ENCODE measurements at regions not wholly inside any gene's neighbourhood (a gene's known extent, or its start where the extent isn't known, plus 50 kb on each side); places are given as distances from the start of the nearest gene placed in this dataset.

DNA sequence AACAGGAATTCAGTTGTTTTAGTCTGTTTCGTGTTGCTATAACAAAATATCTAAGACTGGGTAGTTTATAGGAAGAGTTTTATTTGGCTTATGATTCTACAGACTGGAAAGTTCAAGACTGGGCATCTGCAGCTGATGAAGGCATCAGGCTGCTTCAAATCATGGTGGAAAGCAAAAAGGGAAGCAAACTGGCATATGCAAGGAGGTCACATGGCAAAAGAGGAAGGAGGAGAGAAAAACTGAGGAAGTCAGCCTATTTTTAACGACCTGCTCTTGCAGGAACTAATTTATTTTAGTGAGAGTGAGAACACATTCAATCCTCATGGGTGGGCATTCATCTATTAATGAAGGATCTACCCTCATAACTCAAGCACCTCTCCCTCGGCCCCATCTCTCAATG lies 363.1 kb upstream of the HS3ST1 start:
- TF ChIP-seq, protein P1, sequence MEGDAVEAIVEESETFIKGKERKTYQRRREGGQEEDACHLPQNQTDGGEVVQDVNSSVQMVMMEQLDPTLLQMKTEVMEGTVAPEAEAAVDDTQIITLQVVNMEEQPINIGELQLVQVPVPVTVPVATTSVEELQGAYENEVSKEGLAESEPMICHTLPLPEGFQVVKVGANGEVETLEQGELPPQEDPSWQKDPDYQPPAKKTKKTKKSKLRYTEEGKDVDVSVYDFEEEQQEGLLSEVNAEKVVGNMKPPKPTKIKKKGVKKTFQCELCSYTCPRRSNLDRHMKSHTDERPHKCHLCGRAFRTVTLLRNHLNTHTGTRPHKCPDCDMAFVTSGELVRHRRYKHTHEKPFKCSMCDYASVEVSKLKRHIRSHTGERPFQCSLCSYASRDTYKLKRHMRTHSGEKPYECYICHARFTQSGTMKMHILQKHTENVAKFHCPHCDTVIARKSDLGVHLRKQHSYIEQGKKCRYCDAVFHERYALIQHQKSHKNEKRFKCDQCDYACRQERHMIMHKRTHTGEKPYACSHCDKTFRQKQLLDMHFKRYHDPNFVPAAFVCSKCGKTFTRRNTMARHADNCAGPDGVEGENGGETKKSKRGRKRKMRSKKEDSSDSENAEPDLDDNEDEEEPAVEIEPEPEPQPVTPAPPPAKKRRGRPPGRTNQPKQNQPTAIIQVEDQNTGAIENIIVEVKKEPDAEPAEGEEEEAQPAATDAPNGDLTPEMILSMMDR (IDR thresholded peaks at IDR 0.05; ENCODE audit: borderline replicate concordance, insufficient read depth, low read depth, low read length), result no peak
- no peak overlapping the region for H3K4me3 ChIP-seq (ENCODE audit: low read depth, low read length)

DNA sequence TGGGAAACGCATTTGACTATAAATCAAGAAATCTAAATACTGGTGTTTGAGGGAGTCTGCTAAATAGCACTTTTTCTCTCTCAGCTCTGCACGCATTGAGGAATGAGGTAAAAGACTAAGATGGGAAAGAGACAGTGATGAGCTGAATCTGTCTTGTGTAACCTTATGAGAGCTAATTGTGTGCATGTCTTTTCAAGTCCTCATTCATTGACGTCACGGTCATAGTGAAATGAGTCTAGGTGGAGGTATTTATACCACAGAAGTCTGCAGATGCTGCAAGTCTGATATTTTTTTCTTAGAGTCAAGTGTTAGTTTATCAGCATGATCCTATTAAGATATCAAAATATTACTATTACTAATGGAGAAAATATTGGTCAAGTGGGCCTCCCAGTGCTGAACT lies 361.5 kb upstream of the HS3ST1 start:
- TF ChIP-seq, protein P1 (IDR thresholded peaks at IDR 0.05; ENCODE audit: borderline replicate concordance, insufficient read depth, low read depth, low read length), result no peak
- H3K4me3 ChIP-seq (ENCODE audit: low read depth, low read length), result no peak overlapping the region

DNA sequence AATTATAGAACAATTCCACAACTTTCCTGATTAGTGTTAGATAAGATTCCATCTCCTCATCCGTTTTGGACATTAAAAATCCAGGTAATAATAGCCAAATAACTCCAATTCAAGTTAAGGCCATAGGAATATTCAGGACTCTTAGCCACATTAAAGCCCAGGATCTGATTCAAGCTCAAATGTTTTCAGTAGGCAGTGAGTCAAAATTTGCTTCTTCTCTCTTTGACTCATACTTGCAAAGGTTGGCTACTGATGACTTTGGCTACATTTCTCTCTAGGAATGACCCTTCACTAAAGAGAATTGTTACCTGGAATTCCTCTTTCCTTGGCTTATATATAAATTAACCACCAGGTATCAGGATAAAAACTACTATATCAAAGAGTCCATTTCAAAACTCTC lies 354.9 kb upstream of the HS3ST1 start:
- TF ChIP-seq, protein P1 (IDR thresholded peaks at IDR 0.05; ENCODE audit: borderline replicate concordance, insufficient read depth, low read depth, low read length), result no peak
- H3K4me3 ChIP-seq (ENCODE audit: low read depth, low read length), result no peak overlapping the region

DNA sequence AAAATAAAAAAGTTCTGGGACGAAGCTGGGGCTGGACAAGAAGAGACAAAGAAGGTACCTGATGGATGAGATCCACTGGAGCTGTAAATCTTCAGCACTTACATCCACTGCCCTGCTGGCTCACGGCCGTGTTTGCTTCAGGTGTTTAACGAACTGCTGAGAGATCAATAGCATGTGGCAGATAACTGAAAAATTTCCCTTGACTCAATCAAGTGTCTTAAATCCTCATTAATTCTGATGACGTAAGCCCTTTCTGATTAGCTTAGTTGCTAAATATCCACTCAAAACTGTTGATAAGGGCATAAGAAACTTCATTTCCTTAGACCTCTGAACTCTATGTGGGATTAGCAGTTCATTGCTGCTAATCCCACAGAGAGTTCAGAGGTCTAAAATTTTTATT lies 354.2 kb upstream of the HS3ST1 start:
- TF ChIP-seq, protein P1 (IDR thresholded peaks at IDR 0.05; ENCODE audit: borderline replicate concordance, insufficient read depth, low read depth, low read length), result no peak
- no peak overlapping the region for H3K4me3 ChIP-seq (ENCODE audit: low read depth, low read length)

DNA sequence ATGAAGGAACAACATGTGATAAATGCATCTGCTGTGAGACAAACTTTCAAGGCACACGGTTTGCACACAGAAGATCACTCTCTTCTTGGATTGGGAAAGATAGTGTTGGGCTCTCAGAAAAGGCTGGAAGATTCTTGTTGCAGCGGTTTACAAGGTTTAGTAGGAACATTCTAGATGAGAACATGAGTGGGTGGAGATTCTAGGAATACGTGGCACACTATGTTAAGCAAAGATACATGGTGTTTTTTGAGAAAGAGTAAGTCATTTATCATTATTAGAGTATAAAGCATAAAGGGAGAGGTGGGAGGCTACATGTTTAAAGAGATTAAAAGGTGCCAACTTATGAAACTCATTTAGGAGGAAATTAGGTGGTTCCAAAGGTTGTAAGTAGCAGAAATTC lies 348.8 kb upstream of the HS3ST1 start:
- TF ChIP-seq, protein P1 (IDR thresholded peaks at IDR 0.05; ENCODE audit: borderline replicate concordance, insufficient read depth, low read depth, low read length), result no peak

DNA sequence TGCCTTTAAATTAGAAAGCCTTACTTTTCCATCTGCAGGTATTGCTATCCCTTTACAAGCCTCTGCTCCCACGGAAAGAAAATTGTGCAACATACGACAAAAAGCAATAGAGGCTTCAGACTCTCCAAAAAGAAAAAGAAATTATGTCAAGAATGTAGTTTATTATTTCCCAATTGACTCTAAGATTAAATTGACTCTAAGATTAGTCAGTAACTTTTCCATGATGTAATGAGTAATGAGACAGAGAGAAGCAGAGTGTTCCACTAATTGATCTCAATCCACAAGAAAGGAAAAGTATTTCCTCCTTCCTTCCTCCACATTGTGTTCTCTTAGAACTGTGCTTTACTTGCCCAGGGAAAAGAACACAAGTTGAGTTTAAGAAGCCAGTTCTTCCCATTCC lies 345.7 kb upstream of the HS3ST1 start:
- H3K4me3 ChIP-seq (ENCODE audit: low read depth, low read length), result no peak overlapping the region
- TF ChIP-seq, protein P1 (IDR thresholded peaks at IDR 0.05; ENCODE audit: borderline replicate concordance, insufficient read depth, low read depth, low read length), result no peak

More for the DNA sequence above, 348.8 kb upstream of the HS3ST1 start:
- no peak overlapping the region for H3K4me3 ChIP-seq (ENCODE audit: low read depth, low read length)

DNA sequence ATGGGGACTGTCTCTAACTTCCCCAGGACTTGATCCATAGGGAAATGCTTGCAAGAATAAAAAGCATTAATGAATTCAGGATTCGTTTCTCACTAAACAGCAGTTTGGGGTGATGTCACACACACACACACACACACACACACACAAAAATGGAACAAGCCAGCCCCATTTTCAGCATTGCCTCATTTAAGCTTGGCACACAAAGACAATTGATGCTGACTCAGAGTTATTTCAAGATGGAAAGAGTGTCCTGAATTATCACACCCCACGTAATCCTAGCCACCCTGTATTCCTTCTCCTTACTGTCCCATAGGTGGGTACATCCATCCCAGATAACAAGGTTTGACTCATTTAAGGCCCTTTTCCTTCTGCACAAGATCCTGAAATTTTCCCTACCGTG lies 345.1 kb upstream of the HS3ST1 start:
- TF ChIP-seq, protein P1 (IDR thresholded peaks at IDR 0.05; ENCODE audit: borderline replicate concordance, insufficient read depth, low read depth, low read length), result no peak

More for the DNA sequence above, 345.1 kb upstream of the HS3ST1 start:
- H3K4me3 ChIP-seq (ENCODE audit: low read depth, low read length), result no peak overlapping the region

All from GM12875 (cell line).